RKO (cell line): ENCODE measurements at regions not wholly inside any gene's neighbourhood (a gene's known extent, or its start where the extent isn't known, plus 50 kb on each side); places are given as distances from the start of the nearest gene placed in this dataset.
"Not testable (repeated sequence)": the region's sequence is repeated elsewhere in the genome, so short reads cannot be mapped to it uniquely, and the experiment has no call there.

Experiments
- DNase-seq: peaks from one replicate; pipeline ENCODE4 v3.0.0-alpha.2; 2016; ENCODE audit warnings: low spot score

DNA sequence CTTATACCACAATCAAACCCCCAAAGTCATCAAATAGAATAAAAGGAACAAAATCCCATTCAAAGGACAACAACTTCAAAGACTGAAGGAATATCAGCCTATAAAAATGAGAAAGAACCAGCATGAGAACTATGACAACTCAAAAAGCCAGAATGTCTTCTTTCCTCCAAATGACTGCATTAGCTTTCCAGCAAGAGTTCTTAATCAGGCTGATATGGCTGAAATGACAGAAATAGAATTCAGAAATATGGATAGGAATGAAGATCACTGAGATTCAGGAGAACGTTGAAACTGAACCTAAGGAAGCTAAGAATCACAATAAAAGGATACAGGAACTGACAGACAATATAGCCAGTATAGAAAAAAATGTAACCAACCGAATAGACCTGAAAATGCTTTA, 109.5 kb downstream of the SINHCAF start:
- no peak for DNase-seq

DNA sequence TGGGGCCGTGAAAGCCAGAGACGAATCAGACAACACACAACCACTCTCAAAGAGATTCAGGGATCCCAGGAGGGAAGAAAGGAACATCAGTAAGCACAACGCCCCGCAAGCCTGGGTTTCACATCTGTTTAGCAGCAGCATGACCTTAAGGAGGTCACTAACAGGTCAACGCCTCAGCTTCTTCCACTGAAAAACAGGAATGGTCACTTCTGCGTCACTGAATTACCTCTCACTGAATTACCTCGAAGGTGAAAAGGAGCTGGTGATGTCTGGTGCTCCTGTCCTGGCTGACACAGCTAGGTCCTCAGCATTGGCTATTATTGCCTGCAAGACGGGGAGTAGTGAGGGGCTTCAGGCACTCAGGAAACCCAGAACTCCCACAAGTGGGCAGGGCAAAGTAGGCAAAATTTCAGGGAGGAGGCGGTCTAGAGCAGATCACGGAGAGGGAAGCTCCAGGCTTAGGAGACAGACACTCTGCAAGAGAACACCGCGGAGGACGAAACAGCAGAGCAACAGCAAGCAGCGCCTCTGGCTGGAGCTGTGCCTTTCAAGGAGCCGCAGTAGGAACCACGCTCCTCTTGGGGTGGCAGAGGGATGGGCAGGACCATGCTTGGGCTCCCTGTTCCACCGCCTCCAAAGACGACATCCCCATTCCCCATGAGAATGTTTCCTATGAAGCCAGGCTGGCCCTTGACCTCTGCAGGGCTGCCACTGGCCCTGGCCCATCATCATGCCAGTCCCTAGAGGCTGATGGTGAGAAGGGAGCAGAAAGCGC, 108.4 kb downstream of the SINHCAF start:
- no peak for DNase-seq

DNA sequence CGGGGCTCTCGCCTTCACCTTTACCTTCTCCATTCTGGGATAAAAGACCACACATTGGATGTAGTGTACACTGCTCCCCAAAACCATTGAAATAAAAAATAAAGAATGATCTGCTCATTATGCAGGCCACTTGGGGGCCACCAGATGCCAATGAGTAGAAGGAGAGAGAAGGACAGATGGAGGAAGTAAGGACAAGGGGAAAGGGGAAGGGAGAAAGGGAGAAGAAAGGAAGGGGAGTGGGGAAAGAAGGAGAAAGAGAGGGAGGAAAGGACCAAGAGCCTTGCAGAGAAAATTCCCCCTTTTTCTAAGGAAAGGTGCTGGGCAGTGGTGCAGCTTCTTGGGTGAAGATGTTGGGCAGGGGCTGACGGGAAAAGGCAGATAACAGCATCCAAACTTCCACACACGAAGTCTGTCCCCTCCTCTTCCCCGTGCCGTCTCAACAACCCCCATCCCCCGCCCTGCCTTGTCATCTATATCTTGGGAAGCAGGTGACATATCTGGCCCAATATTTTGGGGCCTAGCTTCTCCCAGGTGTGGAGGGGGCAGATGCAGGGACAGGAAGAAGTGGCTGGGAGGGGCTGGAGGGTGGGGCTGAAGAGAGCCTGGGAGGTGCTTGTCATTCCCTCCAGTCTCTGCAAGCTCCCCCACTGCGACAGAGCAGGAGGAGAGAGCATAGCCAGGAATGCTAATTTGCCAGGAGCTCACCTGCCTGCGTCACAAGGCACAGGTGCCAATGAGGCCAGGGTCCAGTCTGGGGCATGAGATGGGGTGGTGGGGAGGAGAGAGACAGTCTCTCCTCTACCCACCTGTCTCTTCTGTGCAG, 107.5 kb downstream of the SINHCAF start:
- DNase-seq, result no peak

- DNase-seq, result no peak
These were observed 106.4 kb downstream of the SINHCAF start for GRCh38 chr12:31219521-31219920.

DNA sequence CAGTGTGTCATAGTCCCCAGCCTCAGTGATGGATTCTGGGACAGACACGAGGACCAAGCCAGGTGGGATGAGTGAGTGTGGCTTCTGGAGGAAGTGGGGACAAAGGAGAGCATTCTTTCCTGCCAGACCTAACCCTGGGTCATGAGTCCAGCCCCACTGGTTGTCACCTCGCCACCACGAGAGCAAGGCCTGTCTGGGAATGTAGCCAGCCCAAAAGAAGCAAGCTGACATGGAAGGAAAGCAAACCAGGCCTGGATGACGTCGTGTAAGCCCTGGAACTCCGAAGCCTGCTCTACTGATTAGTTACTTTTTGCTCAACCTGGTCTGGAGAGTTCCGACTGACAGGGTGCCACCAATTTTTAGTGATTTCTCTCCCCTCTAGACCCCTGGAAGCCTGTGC, 105.9 kb downstream of the SINHCAF start:
- DNase-seq, result no peak

- DNase-seq, result no peak
These were observed 105.1 kb downstream of the SINHCAF start for GRCh38 chr12:31220633-31221550.

- no peak for DNase-seq
These were observed 104.4 kb downstream of the SINHCAF start for GRCh38 chr12:31221551-31221945.

- DNase-seq, result no peak
These were observed 103.2 kb downstream of the SINHCAF start for GRCh38 chr12:31222620-31223222.

DNA sequence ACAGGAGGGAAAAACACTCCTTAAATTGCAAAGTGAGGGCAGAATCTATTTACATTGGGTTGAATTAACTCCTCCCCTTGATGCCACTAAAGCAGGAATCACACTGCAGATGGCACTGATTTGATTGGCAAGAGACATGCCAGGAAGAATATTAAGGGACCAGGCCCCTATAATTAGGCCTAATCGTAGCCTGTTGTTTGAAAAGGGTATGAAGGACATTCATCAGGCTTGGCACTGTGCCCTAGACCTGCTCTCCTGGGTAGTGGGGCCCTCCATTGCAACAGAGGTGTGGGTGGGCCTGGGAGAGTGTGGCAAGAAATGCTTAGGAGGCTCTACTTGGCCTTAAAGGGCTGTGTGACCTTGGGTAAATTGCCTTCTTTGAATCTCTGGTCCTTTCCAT, 102.3 kb downstream of the SINHCAF start:
- not testable (repeated sequence) for DNase-seq

DNA sequence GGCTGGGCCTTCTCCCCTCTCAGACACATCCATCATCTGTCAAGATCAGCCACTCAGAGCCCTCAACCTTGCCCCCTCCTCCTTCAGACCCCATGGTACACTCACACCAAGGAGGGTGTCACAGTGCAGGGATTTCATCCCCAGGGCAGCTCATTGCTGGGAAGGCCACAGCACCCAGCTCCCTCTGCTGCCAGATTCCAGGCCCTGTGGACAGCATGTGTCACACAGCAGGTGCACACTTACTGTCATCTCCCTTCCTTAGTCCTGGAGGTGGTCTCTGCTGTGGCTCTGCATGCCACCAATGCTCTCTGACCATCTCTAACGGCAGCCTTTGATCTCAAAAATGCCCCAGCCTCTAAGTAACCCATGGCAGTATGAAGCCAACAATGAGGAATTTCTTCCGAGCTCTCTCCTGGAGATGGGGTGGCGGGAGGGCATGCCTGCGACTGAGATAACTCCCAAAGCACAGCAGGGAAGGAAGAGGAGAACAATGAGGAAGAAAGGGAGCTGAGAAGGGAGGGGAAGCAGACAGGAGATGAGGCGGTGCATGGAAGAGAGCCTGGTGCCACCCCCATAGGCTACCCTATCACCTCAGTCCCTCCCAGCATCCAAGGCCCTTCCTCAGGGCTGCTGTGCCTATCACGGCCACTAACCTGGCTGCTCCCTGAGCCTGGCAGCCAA, 101.0 kb downstream of the SINHCAF start:
- DNase-seq, result no peak

DNA sequence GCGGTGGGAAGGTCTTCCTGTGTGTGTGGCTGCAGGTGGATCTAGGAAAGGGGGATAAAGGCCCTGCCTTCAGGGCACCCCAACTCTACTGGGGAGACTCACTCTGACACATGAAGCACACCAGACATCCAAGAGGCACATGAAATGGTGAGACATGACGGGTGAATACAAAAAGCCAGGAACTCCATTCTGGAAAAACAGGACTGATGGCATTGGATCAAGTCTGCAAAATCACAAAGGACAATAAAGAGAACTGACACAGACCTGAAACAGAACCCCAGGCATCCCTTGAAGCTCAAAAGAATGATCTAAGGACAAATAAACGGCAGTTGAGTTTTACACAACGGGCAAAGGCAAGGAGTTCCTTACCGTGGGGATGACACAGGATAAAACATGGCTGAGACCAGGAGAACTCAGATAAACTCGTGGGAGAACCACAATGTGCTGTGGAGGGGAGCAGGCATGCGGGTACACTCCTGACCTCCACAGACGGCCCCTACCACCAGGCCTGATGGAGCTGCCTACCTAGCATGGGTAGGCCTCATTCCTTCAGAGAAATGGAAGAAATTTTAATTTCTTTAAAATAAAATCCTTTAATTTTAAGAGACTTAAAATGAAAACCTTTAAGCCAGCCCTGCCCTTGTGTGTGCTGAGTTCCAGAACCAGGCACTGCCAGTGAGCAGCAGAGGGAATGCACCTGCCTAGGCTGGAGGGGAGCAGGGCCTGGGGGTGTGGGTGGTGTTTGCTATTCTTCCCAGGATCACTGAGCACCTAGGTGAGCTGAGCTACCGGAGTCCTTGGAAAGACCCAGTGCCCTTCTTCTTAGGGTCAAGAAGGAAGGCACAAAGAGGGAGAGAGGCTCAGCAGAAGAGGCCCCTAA, 100.1 kb downstream of the SINHCAF start:
- no peak for DNase-seq

DNA sequence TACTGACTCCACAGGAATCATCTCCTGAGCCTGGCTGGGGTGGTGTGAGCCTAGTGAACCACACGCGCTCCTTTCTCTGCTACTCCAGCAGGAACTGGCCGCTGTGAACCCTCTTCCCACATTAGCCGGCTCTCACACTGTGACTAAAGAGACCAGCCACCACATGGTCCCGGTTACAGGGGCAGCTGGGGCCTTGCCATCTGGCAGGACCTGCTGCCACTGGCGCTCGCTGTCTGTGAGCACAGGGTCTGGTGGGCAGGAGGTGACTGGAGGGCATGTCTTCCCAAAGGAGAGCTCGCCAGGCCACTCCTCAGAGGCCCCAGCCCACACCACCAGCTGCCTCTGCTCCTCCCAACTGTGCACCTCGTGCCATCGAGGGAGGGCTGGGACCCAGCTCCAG, 99.3 kb downstream of the SINHCAF start:
- no peak for DNase-seq

- DNase-seq, result no peak
These were observed 98.5 kb downstream of the SINHCAF start for GRCh38 chr12:31227401-31227981.

DNA sequence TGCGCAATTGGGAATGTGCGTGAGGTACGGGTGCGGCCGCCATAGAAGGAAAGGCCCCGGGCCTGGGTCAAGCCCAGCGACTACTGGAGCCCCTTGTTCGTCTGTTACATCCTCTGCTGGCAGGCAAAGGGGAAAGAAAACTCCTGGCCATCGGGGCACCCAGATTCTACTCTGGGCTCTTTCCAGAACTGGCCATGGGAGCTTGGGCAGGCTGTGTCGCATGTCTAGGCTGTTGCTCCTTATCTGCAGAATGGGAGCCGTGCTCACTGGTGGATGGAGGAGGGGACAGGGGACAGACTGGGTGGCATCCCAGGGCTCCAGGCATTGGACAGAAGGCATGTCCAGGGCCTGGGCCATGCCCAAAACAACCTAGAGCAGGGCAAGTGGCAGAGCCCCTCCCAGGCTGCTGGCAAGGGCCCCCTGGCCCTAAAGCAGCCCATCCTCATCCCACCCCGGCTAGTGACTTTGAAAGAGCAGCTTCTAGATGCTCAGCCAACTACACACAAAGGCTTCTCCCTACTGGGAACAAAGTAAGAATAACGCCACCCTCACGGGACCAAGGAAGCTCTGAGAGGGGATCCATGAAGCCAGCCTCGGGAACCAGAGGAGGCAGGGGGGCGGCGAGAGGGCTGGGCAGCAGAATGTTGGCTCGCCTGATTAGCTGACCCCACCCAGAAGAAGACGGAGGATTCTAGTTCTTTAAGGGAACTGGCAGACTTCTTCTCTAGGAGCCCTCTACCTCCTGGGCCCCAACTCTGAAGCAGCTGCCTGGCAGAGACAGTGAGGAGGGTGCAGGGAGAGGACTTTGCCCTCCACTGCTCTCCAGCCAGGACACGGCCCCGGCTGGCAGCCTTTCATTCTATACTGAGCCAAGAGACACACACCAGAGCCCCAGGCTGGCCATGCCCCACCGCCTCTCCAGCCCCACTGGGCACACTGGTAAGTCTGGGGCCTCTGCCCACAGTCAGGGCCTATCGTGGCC, 96.8 kb downstream of the SINHCAF start:
- DNase-seq, result no peak

DNA sequence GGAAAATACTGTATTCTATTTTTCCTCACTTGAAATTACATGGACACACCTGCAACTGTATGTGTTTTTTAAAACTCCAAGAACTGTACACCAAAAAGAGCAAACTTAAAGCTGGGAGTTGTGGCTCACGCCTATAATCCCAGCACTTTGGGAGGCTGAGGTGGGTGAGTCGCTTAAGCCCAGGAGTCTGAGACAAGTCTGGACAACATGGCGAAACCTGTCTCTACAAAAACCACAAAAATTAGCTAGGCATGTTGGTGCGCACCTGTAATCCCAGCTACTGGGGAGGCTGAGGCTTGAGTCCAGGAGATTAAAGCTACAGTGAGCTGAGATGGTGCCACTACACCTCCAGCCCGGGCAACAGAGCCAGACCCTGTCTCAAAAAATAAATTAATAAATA, 95.9 kb downstream of the SINHCAF start:
- DNase-seq, result no peak
